Activated T-helper 2 cell treated with anti-CD3 and anti-CD28 coated beads, Interferon-gamma antibody, Interleukin-2, Interleukin-4, amounts not matched to agents 10 μg/mL and 5 μg/mL and 100 μg/mL, durations not matched to agents 14 hours and 24 hours and 36 hours (primary cell): ENCODE measurements at regions not wholly inside any gene's neighbourhood (a gene's known extent, or its start where the extent isn't known, plus 50 kb on each side); places are given as distances from the start of the nearest gene placed in this dataset.

Source experiments
- DNase-seq: peaks from one replicate; pipeline ENCODE4 v3.0.0; 2021; ENCODE audit warnings: low spot score
- H3K27ac Mint-ChIP-seq: one replicate; pipeline ENCODE4 v1.8.0; 2021; ENCODE audit warnings: mixed read lengths
- H3K27me3 Mint-ChIP-seq: one replicate; pipeline ENCODE4 v1.8.0; 2021; ENCODE audit warnings: low read depth, mixed read lengths
- H3K36me3 Mint-ChIP-seq: one replicate; pipeline ENCODE4 v1.8.0; 2021; ENCODE audit warnings: low read depth, mixed read lengths
- H3K4me1 Mint-ChIP-seq: one replicate; pipeline ENCODE4 v1.8.0; 2021; ENCODE audit warnings: low read depth, mixed read lengths
- H3K4me3 Mint-ChIP-seq: one replicate; pipeline ENCODE4 v1.8.0; 2021; ENCODE audit warnings: low read depth, mild to moderate bottlenecking, moderate library complexity, mixed read lengths
- H3K9me3 Mint-ChIP-seq: one replicate; pipeline ENCODE4 v1.8.0; 2021; ENCODE audit warnings: mixed read lengths
- intact Hi-C: fragments of 100-400 bp; cut with micrococcal nuclease; formaldehyde crosslinking; loops from one replicate; pipeline ENCODE4 v1.15.1; 2023

DNA sequence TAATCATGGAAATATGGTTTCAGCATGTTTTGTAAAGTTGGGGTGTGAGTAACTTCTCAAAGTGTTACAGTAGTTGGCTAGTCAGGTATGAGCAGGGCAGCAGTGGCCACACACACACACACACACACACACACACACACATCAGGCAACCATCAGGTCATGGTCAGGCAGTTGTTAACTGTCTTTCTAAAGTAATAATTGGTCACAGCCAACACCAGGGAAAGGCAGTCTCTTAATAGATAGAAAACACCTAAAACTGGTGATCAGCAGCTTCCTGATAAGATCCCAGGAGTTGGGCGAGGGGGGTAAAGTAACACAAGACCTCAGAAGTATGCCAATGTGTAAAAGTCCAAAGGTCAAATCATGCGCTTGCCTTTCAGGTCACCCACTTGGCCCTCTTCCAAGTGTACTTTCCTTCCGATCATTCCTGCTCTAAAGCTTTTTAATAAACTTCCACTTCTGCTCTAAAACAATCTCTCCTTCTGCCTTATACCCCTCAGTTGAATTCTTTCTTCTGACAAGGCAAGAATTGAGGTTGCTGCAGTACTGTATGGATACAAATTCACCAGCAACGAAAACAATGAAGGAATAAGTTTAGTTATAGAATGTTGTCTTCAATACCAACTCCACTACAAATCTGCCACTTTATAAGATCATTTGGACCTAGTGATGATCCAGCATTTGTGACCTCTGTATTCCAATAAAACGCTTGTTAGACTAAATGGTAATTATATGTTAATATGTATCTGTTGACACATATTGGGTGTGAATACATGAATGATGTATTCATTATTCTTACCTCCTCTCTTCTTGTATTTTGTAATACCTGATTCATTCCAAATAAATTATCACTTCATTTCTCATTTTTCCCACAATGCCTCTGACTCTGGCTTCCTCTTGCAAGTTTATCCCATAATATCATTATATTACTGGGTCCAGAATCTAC, 254.3 kb downstream of the METTL4 start:
- Mint-ChIP-seq H3K4me1 (no peaks in the 10 kb centered on the region), H3K4me3 (no peak overlapping the region), H3K27ac (no peak overlapping the region), H3K27me3 (peaks cover 16% of the 10 kb centered on the region), H3K9me3 (no peaks in the 10 kb centered on the region), H3K36me3 (no peaks in the 10 kb centered on the region)
- DNase-seq, result no peak
- intact Hi-C loops, result no loop called here

- intact Hi-C loops, result no loop called here
- Mint-ChIP-seq H3K4me3 (no peak overlapping the region), H3K36me3 (no peaks in the 10 kb centered on the region), H3K9me3 (no peaks in the 10 kb centered on the region), H3K27me3 (peaks cover 7% of the 10 kb centered on the region), H3K27ac (no peak overlapping the region), H3K4me1 (no peaks in the 10 kb centered on the region)
- no peak for DNase-seq
Measured at GRCh38 chr18:2324459-2324858, 246.8 kb downstream of the METTL4 start.

GRCh38 chr18:2325308-2325849, 245.9 kb downstream of the METTL4 start:
- Mint-ChIP-seq H3K9me3 (no peaks in the 10 kb centered on the region), H3K4me1 (no peaks in the 10 kb centered on the region), H3K36me3 (no peaks in the 10 kb centered on the region), H3K27me3 (peaks cover 7% of the 10 kb centered on the region), H3K4me3 (no peak overlapping the region), H3K27ac (no peak overlapping the region)
- intact Hi-C loops, result no loop called here
- no peak for DNase-seq

DNA sequence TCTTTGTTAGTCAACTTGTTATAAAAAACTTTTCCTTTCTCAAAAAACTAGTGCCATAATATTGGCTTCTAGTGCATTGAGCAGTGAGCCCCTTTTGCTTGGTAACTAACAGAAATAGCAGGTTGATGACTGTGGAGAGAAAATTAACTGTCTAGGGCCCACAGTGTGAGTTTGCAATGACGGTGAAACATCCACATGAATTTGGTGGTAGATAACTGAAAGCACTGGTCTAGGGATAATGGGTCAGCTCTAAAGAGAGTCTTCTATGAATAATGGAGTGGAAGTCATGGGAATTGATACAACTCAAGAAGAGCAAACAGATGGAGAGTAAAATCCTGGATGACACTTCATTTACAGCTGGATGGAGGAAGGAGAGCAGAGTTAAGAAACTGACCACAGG, 245.4 kb downstream of the METTL4 start:
- no peaks in the 10 kb centered on the region for H3K36me3 Mint-ChIP-seq
- intact Hi-C loops, result no loop called here

DNA sequence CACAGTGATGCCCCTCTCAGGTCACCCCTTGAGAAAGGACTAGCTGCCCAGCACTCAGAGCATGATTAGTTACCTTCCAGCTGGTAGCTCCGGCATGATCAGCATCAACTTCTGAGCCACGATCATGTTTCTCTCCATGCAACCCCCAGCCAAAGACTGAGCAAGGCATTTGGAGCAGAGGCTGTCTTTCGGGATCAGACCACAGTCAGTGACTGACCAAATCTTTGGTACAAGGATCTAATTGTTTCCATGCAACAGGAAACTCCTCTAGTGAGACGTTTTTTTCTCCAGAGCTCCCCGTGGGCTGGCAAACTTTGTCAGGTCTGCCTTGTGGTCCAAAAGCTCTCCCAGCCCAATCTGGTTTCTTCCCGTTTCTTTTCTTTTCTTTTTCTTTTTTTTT, 244.3 kb downstream of the METTL4 start:
- H3K27me3 Mint-ChIP-seq, result peaks cover 3% of the 10 kb centered on the region

More for the DNA sequence above, 245.4 kb downstream of the METTL4 start:
- Mint-ChIP-seq H3K27ac (no peak overlapping the region), H3K27me3 (peaks cover 7% of the 10 kb centered on the region), H3K4me3 (no peak overlapping the region), H3K9me3 (no peaks in the 10 kb centered on the region), H3K4me1 (no peaks in the 10 kb centered on the region)
- DNase-seq, result no peak

DNA sequence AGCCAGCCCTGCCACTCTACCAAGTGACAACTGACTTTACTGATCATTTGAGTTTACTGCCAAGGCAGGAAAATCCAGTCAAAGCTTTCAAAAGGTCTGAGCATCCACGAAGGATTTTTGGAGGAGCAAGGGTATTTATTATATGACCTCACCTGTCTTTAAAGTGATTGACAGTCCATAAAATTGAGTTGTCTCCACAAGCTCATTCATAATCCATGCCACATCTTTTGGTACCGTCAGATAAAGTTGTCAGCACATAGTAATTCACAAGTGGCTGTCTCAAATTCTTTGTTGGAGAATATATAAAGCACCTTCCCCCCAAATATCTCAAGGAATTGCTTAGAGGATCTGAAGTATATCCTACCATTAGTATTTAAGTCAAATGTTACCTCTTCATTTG, 240.5 kb downstream of the METTL4 start:
- peaks cover 7% of the 10 kb centered on the region for H3K27me3 Mint-ChIP-seq
- H3K36me3 Mint-ChIP-seq, result no peaks in the 10 kb centered on the region
- intact Hi-C loops, result no loop called here
- DNase-seq, result no peak
- no peak overlapping the region for H3K4me3 Mint-ChIP-seq
- H3K4me1 Mint-ChIP-seq, result no peaks in the 10 kb centered on the region
- no peaks in the 10 kb centered on the region for H3K9me3 Mint-ChIP-seq
- H3K27ac Mint-ChIP-seq, result no peak overlapping the region

More for the DNA sequence above, 244.3 kb downstream of the METTL4 start:
- DNase-seq, result no peak
- Mint-ChIP-seq H3K4me3 (no peak overlapping the region), H3K9me3 (no peaks in the 10 kb centered on the region), H3K27ac (no peak overlapping the region), H3K36me3 (no peaks in the 10 kb centered on the region), H3K4me1 (no peaks in the 10 kb centered on the region)
- intact Hi-C loops, result no loop called here

DNA sequence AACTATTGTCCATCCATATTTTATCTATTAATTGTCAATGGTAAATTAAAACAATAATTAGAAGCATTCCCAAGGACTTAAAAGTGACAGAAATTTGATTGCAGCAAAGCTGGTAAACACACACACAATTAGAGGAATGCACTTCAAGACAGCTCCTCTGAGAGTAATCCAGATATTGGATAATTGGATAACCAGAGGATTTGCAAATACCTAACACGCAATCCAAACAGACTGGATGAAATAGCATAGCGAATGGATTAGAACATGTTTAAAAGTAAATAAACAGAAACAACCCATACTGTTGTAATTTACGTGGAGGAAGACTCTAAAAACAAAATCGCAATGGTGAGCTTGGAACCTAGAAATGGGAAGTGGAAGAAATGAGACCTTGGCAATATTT, 239.8 kb downstream of the METTL4 start:
- no peak overlapping the region for H3K4me3 Mint-ChIP-seq
- H3K36me3 Mint-ChIP-seq, result no peaks in the 10 kb centered on the region
- DNase-seq, result no peak
- intact Hi-C loops, result no loop called here
- H3K9me3 Mint-ChIP-seq, result no peaks in the 10 kb centered on the region
- H3K4me1 Mint-ChIP-seq, result no peaks in the 10 kb centered on the region
- peaks cover 10% of the 10 kb centered on the region for H3K27me3 Mint-ChIP-seq
- H3K27ac Mint-ChIP-seq, result no peak overlapping the region

GRCh38 chr18:2336690-2337392, 234.5 kb downstream of the METTL4 start:
- Mint-ChIP-seq H3K4me1 (peaks cover 5% of the 10 kb centered on the region), H3K27me3 (peaks cover 12% of the 10 kb centered on the region), H3K4me3 (no peak overlapping the region), H3K36me3 (no peaks in the 10 kb centered on the region), H3K9me3 (no peaks in the 10 kb centered on the region), H3K27ac (no peak overlapping the region)
- intact Hi-C loops, result loop anchor here (1.0 kb wide), 1 partner anchor 205 kb away; no protein-coding TSS in a partner anchor
- DNase-seq, result no peak

- peak; percentile 11 for DNase-seq
- no peak overlapping the region for H3K4me3 Mint-ChIP-seq
- H3K9me3 Mint-ChIP-seq, result no peaks in the 10 kb centered on the region
- no peak overlapping the region for H3K27ac Mint-ChIP-seq
- peaks cover 12% of the 10 kb centered on the region for H3K27me3 Mint-ChIP-seq
- H3K4me1 Mint-ChIP-seq, result peaks cover 5% of the 10 kb centered on the region
- no peaks in the 10 kb centered on the region for H3K36me3 Mint-ChIP-seq
- intact Hi-C loops, result loop anchor here (1.0 kb wide), 1 partner anchor 205 kb away; no protein-coding TSS in a partner anchor
Measured at GRCh38 chr18:2337552-2338141, 233.7 kb downstream of the METTL4 start.

DNA sequence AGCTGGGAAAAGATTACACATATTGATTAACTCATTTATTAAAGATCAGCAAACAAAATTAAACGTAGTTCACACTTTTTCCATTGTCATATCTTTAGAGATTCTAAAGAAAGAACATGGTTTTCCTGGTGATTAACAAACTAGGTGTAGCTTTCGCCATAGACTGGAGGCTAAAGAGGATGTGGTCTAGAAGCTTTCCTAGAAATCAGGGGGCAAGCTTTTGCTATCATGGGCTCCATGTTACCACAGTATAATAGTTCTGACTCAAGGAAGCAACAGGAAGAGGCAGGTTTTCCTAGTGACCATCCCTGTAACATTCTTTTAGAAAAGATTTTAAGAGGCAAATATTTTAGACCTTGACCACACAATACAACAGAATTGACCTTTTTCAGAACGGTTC, 232.7 kb downstream of the METTL4 start:
- Mint-ChIP-seq H3K27ac (no peak overlapping the region), H3K4me1 (peaks cover 5% of the 10 kb centered on the region), H3K27me3 (peaks cover 7% of the 10 kb centered on the region), H3K9me3 (no peaks in the 10 kb centered on the region), H3K4me3 (no peak overlapping the region), H3K36me3 (no peaks in the 10 kb centered on the region)
- intact Hi-C loops, result no loop called here
- no peak for DNase-seq

DNA sequence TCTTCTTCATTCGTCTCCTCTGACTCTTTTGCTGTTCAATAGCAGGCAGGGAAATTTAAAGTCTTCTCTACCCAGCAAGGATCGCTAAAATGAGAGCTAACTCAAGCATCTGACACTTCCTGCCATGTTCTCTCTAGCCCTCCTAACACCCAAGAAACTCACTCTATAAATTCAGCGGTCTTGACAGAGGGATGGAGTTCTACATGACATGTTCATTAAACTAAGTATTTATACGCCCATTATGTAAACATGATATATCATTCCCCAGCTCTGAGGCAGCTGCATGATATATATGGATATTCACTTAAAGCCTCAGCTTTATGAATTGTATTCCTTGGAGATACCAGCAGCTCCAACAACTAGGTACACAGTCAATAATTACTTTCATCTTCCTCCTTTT, 231.0 kb downstream of the METTL4 start:
- no peak overlapping the region for H3K4me3 Mint-ChIP-seq
- no peak overlapping the region for H3K27ac Mint-ChIP-seq
- no peak for DNase-seq
- peaks cover 5% of the 10 kb centered on the region for H3K4me1 Mint-ChIP-seq
- peaks cover 7% of the 10 kb centered on the region for H3K27me3 Mint-ChIP-seq
- intact Hi-C loops, result no loop called here
- H3K9me3 Mint-ChIP-seq, result no peaks in the 10 kb centered on the region
- H3K36me3 Mint-ChIP-seq, result no peaks in the 10 kb centered on the region

- Mint-ChIP-seq H3K9me3 (no peaks in the 10 kb centered on the region), H3K4me1 (no peaks in the 10 kb centered on the region), H3K4me3 (no peak overlapping the region), H3K27ac (no peak overlapping the region), H3K27me3 (no peaks in the 10 kb centered on the region), H3K36me3 (no peaks in the 10 kb centered on the region)
- intact Hi-C loops, result no loop called here
- no peak for DNase-seq
Measured at GRCh38 chr18:2348003-2348402, 223.3 kb downstream of the METTL4 start.
